ENCODE measurements at regions not wholly inside any gene's neighbourhood (a gene's known extent, or its start where the extent isn't known, plus 50 kb on each side); places are given as distances from the start of the nearest gene placed in this dataset.

GRCh38 chr13:63288576-63288975, 1872.9 kb upstream of the PCDH20 start:
- Histone ChIP-seq H3K36me3 (ENCODE audit: control insufficient read depth in 4 of 4, insufficient read depth in 3 of 4, low read depth in 1 of 4, low read length in 3 of 4) (no peaks in the 10 kb centered on the region), H3K27me3 (ENCODE audit: control insufficient read depth in 4 of 4, insufficient read depth in 4 of 4, low read length in 3 of 4) (peaks cover 0 to 3% (median 0%) of the 10 kb centered on the region in 4 donors), H3K27ac (ENCODE audit: low read depth in 1 of 2, low read length in 2 of 2) (no peak overlapping the region), H3K9me3 (ENCODE audit: control insufficient read depth in 4 of 4, low read length in 3 of 4) (no peaks in the 10 kb centered on the region), H3K4me3 (ENCODE audit: low read depth in 1 of 3, low read length in 3 of 3) (no peak overlapping the region), H3K9ac (ENCODE audit: low read depth in 1 of 2, low read length in 2 of 2) (no peak overlapping the region), H3K4me1 (ENCODE audit: control insufficient read depth in 4 of 4, insufficient read depth in 4 of 4, low read length in 3 of 4) (no peaks in the 10 kb centered on the region)
- 58% methylated on average over 2 of the region's 2 CpGs for WGBS
- no peak for DNase-seq (ENCODE audit: low spot score)
- TF ChIP-seq, protein P1, sequence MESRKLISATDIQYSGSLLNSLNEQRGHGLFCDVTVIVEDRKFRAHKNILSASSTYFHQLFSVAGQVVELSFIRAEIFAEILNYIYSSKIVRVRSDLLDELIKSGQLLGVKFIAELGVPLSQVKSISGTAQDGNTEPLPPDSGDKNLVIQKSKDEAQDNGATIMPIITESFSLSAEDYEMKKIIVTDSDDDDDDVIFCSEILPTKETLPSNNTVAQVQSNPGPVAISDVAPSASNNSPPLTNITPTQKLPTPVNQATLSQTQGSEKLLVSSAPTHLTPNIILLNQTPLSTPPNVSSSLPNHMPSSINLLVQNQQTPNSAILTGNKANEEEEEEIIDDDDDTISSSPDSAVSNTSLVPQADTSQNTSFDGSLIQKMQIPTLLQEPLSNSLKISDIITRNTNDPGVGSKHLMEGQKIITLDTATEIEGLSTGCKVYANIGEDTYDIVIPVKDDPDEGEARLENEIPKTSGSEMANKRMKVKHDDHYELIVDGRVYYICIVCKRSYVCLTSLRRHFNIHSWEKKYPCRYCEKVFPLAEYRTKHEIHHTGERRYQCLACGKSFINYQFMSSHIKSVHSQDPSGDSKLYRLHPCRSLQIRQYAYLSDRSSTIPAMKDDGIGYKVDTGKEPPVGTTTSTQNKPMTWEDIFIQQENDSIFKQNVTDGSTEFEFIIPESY (IDR thresholded peaks at IDR 0.05), result no peak
- TF ChIP-seq JUND (IDR thresholded peaks at IDR 0.05) (no peak), GABPA (IDR thresholded peaks at IDR 0.05 in 1 of 2, conservative IDR thresholded peaks at IDR 0.05 in 1 of 2) (no peak), MAX (IDR thresholded peaks at IDR 0.05) (no peak), HNF4G (IDR thresholded peaks at IDR 0.05) (no peak), TAF1 (conservative IDR thresholded peaks at IDR 0.05) (no peak), RXRA (IDR thresholded peaks at IDR 0.05) (no peak), FOXA1 (IDR thresholded peaks at IDR 0.05) (no peak), YY1 (IDR thresholded peaks at IDR 0.05) (no peak)

- Histone ChIP-seq H3K27ac (ENCODE audit: low read depth in 1 of 2, low read length in 2 of 2) (no peak overlapping the region), H3K9me3 (ENCODE audit: control insufficient read depth in 4 of 4, low read length in 3 of 4) (no peaks in the 10 kb centered on the region), H3K27me3 (ENCODE audit: control insufficient read depth in 4 of 4, insufficient read depth in 4 of 4, low read length in 3 of 4) (peaks cover 0 to 3% (median 0%) of the 10 kb centered on the region in 4 donors), H3K4me3 (ENCODE audit: low read depth in 1 of 3, low read length in 3 of 3) (no peak overlapping the region), H3K36me3 (ENCODE audit: control insufficient read depth in 4 of 4, insufficient read depth in 3 of 4, low read depth in 1 of 4, low read length in 3 of 4) (no peaks in the 10 kb centered on the region), H3K9ac (ENCODE audit: low read depth in 1 of 2, low read length in 2 of 2) (no peak overlapping the region), H3K4me1 (ENCODE audit: control insufficient read depth in 4 of 4, insufficient read depth in 4 of 4, low read length in 3 of 4) (no peaks in the 10 kb centered on the region)
- TF ChIP-seq NR2F2 (IDR thresholded peaks at IDR 0.05), result no peak
- no peak for TF ChIP-seq RXRA (IDR thresholded peaks at IDR 0.05)
- no peak for TF ChIP-seq JUND (IDR thresholded peaks at IDR 0.05)
- TF ChIP-seq, protein P2, sequence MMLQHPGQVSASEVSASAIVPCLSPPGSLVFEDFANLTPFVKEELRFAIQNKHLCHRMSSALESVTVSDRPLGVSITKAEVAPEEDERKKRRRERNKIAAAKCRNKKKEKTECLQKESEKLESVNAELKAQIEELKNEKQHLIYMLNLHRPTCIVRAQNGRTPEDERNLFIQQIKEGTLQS (IDR thresholded peaks at IDR 0.05), result no peak
- no peak for TF ChIP-seq SP1 (IDR thresholded peaks at IDR 0.05)
- no peak for TF ChIP-seq TAF1 (conservative IDR thresholded peaks at IDR 0.05)
- no peak for TF ChIP-seq YY1 (IDR thresholded peaks at IDR 0.05)
- TF ChIP-seq, protein P3, sequence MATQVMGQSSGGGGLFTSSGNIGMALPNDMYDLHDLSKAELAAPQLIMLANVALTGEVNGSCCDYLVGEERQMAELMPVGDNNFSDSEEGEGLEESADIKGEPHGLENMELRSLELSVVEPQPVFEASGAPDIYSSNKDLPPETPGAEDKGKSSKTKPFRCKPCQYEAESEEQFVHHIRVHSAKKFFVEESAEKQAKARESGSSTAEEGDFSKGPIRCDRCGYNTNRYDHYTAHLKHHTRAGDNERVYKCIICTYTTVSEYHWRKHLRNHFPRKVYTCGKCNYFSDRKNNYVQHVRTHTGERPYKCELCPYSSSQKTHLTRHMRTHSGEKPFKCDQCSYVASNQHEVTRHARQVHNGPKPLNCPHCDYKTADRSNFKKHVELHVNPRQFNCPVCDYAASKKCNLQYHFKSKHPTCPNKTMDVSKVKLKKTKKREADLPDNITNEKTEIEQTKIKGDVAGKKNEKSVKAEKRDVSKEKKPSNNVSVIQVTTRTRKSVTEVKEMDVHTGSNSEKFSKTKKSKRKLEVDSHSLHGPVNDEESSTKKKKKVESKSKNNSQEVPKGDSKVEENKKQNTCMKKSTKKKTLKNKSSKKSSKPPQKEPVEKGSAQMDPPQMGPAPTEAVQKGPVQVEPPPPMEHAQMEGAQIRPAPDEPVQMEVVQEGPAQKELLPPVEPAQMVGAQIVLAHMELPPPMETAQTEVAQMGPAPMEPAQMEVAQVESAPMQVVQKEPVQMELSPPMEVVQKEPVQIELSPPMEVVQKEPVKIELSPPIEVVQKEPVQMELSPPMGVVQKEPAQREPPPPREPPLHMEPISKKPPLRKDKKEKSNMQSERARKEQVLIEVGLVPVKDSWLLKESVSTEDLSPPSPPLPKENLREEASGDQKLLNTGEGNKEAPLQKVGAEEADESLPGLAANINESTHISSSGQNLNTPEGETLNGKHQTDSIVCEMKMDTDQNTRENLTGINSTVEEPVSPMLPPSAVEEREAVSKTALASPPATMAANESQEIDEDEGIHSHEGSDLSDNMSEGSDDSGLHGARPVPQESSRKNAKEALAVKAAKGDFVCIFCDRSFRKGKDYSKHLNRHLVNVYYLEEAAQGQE (IDR thresholded peaks at IDR 0.05), result no peak
- no peak for TF ChIP-seq RAD21 (IDR thresholded peaks at IDR 0.05)
- no peak for TF ChIP-seq HNF4G (IDR thresholded peaks at IDR 0.05)
- TF ChIP-seq FOXA2 (IDR thresholded peaks at IDR 0.05), result no peak
- no peak for TF ChIP-seq EGR1 (IDR thresholded peaks at IDR 0.05; ENCODE audit: low read depth in 2 of 2)
- no peak for TF ChIP-seq HNF4A (conservative IDR thresholded peaks at IDR 0.05)
- TF ChIP-seq, protein P1 (IDR thresholded peaks at IDR 0.05), result no peak
- no peak for TF ChIP-seq MAX (IDR thresholded peaks at IDR 0.05)
- no peak for TF ChIP-seq FOXA1 (IDR thresholded peaks at IDR 0.05)
- no peak for TF ChIP-seq GABPA (IDR thresholded peaks at IDR 0.05 in 1 of 2, conservative IDR thresholded peaks at IDR 0.05 in 1 of 2)
- TF ChIP-seq CTCF (IDR thresholded peaks at IDR 0.05; ENCODE audit: low read depth, low read length, missing input control), result no peak
- WGBS, result 96% methylated on average over 1 of the region's 1 CpG
- no peak for DNase-seq (ENCODE audit: low spot score)
Observed at GRCh38 chr13:63287926-63288325, 1872.3 kb upstream of the PCDH20 start.

Measured in liver (tissue), 8 donors.